ENCODE measurements at regions not wholly inside any gene's neighbourhood (a gene's known extent, or its start where the extent isn't known, plus 50 kb on each side); places are given as distances from the start of the nearest gene placed in this dataset.

DNA sequence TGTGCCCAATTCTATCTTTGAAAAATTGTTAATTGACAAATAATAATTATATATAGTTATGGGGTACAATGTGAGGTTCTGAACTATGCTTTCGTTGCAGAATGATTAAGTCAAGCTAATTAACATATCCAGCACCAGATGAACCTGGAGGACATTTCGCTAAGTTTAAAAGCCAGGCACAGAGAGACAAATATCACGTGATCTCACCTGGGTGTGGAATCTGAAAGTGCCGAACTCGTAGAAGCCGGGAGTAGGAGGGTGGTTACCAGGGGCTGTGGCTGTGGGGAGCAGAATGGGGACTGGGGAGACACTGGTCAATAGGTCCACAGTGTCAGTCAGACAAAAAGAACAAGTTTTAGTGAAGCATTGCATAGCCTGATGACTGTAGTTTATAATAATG is 332.9 kb upstream of the SHH start:
- Mint-ChIP-seq H3K9me3 (no peaks in the 10 kb centered on the region), H3K27me3 (ENCODE audit: insufficient read depth) (peaks cover 2% of the 10 kb centered on the region), H3K4me3 (no peak overlapping the region), H3K36me3 (ENCODE audit: low read depth) (no peaks in the 10 kb centered on the region), H3K4me1 (ENCODE audit: low read depth) (no peaks in the 10 kb centered on the region), H3K27ac (no peak overlapping the region)
- DNase-seq (ENCODE audit: low spot score), result no peak
- intact Hi-C loops (cut with micrococcal nuclease), result no loop called here

DNA sequence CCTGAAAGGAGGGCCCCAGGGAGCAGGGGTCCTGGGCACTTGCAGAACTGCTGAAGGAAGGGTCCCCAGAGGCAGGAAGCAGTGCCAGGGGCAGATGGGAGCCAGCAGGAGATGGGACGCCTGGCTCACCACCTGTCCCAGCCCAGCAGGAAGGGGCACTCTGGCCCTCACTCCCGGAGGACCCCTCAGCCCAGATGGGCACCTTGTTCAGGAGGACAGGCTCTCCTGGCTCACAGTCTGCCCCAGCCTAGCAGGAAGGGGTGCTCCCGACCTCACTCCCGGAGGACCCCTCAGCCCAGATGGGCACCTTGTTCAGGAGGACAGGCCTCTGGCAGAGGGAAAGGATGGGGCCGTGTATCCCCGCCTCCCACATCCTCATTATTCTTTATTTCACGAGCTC is 331.4 kb upstream of the SHH start:
- no peaks in the 10 kb centered on the region for H3K9me3 Mint-ChIP-seq
- no peaks in the 10 kb centered on the region for H3K36me3 Mint-ChIP-seq (ENCODE audit: low read depth)
- H3K4me1 Mint-ChIP-seq (ENCODE audit: low read depth), result no peaks in the 10 kb centered on the region
- no peak overlapping the region for H3K4me3 Mint-ChIP-seq
- no peak for DNase-seq (ENCODE audit: low spot score)
- H3K27ac Mint-ChIP-seq, result no peak overlapping the region
- H3K27me3 Mint-ChIP-seq (ENCODE audit: insufficient read depth), result peaks cover 2% of the 10 kb centered on the region
- intact Hi-C loops (cut with micrococcal nuclease), result no loop called here

DNA sequence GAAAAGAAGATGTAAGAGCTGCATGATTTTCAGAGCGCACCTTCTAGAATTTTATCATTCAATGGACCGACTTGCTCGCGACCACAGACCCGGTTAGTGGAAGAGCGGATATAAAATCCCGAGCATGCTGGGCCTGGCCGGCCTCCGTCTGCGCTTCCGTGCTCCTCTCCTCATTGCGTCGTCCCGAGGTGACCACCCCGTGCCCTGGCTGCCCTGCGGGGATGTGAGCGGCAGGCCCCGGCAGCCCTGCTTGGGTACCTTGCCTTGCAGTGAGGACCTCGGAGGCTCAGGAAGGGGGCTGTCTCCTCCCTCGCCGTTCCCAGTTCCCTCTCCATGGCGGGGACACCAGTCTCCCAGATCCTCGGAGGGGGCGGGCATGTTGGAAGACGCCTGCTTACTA is 330.9 kb upstream of the SHH start:
- intact Hi-C loops (cut with micrococcal nuclease), result no loop called here
- Mint-ChIP-seq H3K9me3 (no peaks in the 10 kb centered on the region), H3K27ac (no peak overlapping the region), H3K36me3 (ENCODE audit: low read depth) (no peaks in the 10 kb centered on the region), H3K4me1 (ENCODE audit: low read depth) (no peaks in the 10 kb centered on the region), H3K4me3 (no peak overlapping the region), H3K27me3 (ENCODE audit: insufficient read depth) (peaks cover 2% of the 10 kb centered on the region)
- no peak for DNase-seq (ENCODE audit: low spot score)

DNA sequence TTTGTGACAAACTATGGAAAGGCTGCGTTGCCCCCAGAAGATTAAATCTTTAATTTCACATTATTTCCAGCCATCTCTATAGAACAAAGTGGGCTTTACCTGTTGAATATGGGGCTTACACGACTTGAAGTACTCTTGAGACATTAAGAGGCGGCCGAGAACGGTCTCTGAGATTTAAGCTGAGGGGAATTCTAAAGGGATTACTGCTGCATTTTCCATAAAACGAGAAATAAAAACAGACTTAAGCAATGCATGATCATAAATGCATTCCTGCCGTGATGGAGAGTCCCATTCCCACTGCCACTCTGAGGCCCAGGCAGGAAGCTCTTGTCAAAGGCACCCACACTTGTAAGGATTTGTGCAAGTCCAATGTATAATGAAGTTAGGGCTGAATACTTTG is 329.7 kb upstream of the SHH start:
- no peak for DNase-seq (ENCODE audit: low spot score)
- H3K27ac Mint-ChIP-seq, result no peak overlapping the region
- no peaks in the 10 kb centered on the region for H3K9me3 Mint-ChIP-seq
- H3K27me3 Mint-ChIP-seq (ENCODE audit: insufficient read depth), result peaks cover 4% of the 10 kb centered on the region
- no peak overlapping the region for H3K4me3 Mint-ChIP-seq
- H3K4me1 Mint-ChIP-seq (ENCODE audit: low read depth), result no peaks in the 10 kb centered on the region
- intact Hi-C loops (cut with micrococcal nuclease), result no loop called here
- H3K36me3 Mint-ChIP-seq (ENCODE audit: low read depth), result no peaks in the 10 kb centered on the region

DNA sequence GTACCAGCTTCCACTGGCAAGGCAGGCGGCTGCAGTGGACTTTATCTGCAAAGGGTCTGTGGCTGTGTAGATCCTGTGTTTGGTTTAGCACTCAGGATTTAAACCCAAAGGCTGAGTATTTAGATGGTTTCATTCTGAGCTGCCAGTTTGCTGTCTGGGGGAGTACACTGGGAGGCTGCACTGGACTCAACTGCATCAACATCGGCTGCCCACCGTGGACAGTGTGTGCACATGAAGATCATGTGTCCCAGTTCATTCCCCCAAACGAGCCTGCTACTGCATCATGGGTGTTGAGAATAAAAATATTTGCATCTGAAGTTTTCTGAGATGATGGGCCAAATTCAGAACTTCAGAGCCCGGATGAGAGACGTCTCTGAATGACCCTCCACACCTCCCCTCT is 328.6 kb upstream of the SHH start:
- Mint-ChIP-seq H3K36me3 (ENCODE audit: low read depth) (no peaks in the 10 kb centered on the region), H3K4me1 (ENCODE audit: low read depth) (no peaks in the 10 kb centered on the region), H3K27ac (no peak overlapping the region), H3K4me3 (no peak overlapping the region), H3K9me3 (no peaks in the 10 kb centered on the region), H3K27me3 (ENCODE audit: insufficient read depth) (peaks cover 4% of the 10 kb centered on the region)
- intact Hi-C loops (cut with micrococcal nuclease), result no loop called here
- no peak for DNase-seq (ENCODE audit: low spot score)

DNA sequence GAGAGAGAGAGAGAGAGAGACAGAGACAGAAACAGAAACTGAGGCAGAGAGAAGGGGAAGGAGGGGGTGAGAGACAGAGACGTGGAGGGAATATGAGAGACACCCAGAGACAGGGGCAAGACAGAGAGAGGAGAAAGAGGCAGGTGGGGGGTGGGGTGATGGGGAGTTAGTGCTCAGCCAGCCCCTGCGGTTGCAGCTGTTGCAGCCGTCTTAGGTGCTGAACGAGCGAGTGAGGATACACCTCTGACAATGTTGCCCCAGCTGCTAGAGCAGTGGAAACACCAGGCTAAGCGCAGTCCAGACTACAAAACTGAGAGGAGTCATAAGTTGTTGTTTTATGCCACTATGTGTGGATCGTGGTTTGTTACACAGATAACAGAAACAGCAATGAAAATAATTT is 328.2 kb upstream of the SHH start:
- H3K27me3 Mint-ChIP-seq (ENCODE audit: insufficient read depth), result peaks cover 4% of the 10 kb centered on the region
- H3K27ac Mint-ChIP-seq, result no peak overlapping the region
- H3K36me3 Mint-ChIP-seq (ENCODE audit: low read depth), result no peaks in the 10 kb centered on the region
- no peaks in the 10 kb centered on the region for H3K9me3 Mint-ChIP-seq
- H3K4me3 Mint-ChIP-seq, result no peak overlapping the region
- intact Hi-C loops (cut with micrococcal nuclease), result no loop called here
- DNase-seq (ENCODE audit: low spot score), result no peak
- no peaks in the 10 kb centered on the region for H3K4me1 Mint-ChIP-seq (ENCODE audit: low read depth)

DNA sequence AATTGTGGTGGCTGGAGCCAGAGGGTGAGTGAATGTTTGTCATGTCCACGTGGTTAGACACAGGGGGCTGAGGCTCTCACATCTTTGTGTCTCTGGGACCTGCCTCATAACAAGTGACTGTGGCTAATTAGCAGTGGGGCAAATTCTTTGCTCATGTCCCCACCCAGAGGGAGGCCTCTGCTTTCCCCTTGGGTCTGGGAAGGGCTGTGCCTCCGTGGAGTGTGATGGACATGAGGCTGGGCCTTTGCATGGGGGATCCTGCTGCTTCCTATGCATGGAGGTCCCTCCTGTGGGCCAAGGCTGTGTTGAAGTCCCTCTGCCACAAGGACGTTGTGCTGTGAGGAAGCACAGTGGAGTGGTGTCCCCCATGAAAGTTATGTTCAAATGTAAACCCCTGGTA is 327.4 kb upstream of the SHH start:
- H3K36me3 Mint-ChIP-seq (ENCODE audit: low read depth), result no peaks in the 10 kb centered on the region
- intact Hi-C loops (cut with micrococcal nuclease), result no loop called here
- no peak for DNase-seq (ENCODE audit: low spot score)
- H3K27me3 Mint-ChIP-seq (ENCODE audit: insufficient read depth), result peaks cover 4% of the 10 kb centered on the region
- no peaks in the 10 kb centered on the region for H3K9me3 Mint-ChIP-seq
- H3K27ac Mint-ChIP-seq, result no peak overlapping the region
- H3K4me3 Mint-ChIP-seq, result no peak overlapping the region
- no peaks in the 10 kb centered on the region for H3K4me1 Mint-ChIP-seq (ENCODE audit: low read depth)

DNA sequence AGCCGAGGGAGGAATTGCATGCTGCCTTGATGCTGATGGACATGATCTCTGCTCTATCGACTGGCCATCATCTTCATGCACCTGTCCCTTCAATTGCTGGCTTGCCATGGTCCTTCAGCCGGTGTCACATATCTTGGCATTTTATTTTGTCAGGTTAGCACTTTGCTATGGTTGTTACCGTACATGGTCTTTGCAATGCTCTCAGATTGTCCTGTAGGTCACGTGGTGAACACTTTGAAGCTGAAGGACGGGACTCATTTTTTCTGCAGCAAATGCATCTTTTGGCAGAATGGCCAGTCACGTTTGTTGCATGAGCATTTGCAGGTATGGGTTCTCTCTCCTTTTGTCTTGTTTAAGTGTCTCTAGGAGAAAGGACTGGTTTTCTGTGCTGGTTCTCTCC is 326.8 kb upstream of the SHH start:
- no peak for DNase-seq (ENCODE audit: low spot score)
- Mint-ChIP-seq H3K4me3 (no peak overlapping the region), H3K27ac (no peak overlapping the region), H3K9me3 (no peaks in the 10 kb centered on the region), H3K4me1 (ENCODE audit: low read depth) (no peaks in the 10 kb centered on the region), H3K27me3 (ENCODE audit: insufficient read depth) (peaks cover 4% of the 10 kb centered on the region), H3K36me3 (ENCODE audit: low read depth) (no peaks in the 10 kb centered on the region)
- intact Hi-C loops (cut with micrococcal nuclease), result no loop called here

DNA sequence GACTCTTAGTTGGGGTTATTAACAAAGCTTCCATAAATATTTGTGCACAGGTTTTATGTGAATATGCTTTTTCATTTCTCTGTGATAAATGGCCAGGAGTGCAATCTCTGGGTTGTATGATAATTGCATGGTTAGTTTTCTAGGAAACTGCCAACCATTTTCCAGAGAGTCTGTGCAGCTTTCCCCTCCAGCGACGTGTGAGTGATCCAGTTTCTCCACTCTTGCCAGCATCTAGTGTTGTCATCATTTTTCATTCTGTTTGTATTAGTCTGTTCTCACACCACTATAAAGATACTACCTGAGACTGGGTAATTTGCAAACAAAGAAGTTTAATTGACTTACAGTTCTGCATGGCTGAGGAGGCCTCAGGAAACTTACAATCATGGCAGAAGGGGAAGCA is 319.6 kb upstream of the SHH start:
- H3K27me3 Mint-ChIP-seq (ENCODE audit: insufficient read depth), result peaks cover 2% of the 10 kb centered on the region
- H3K4me3 Mint-ChIP-seq, result no peak overlapping the region
- no peak overlapping the region for H3K27ac Mint-ChIP-seq
- H3K9me3 Mint-ChIP-seq, result no peaks in the 10 kb centered on the region
- no peaks in the 10 kb centered on the region for H3K4me1 Mint-ChIP-seq (ENCODE audit: low read depth)
- no peak for DNase-seq (ENCODE audit: low spot score)
- H3K36me3 Mint-ChIP-seq (ENCODE audit: low read depth), result no peaks in the 10 kb centered on the region
- intact Hi-C loops (cut with micrococcal nuclease), result no loop called here

DNA sequence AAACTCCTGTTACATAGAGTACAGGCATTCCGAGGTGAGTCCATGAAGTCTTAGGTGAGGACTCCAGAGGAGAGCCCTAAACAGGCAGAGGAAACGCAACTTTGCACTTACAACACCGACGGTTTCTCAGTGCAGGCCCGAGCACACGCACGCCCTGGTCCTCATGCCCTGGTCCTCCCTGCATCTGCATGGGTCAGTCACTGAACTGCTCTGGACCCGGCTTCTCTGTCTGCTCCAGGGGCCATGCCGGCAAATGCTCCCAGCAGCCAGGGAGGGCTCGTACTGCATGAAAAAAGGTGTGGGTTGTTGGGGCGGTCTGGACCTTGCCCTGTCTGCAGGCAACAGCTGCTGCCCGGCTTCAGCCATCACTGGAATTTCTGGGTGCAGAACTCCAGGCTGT is 317.3 kb upstream of the SHH start:
- DNase-seq (ENCODE audit: low spot score), result no peak
- intact Hi-C loops (cut with micrococcal nuclease), result no loop called here
- Mint-ChIP-seq H3K4me3 (no peak overlapping the region), H3K27ac (no peak overlapping the region), H3K9me3 (no peaks in the 10 kb centered on the region), H3K27me3 (ENCODE audit: insufficient read depth) (peaks cover 3% of the 10 kb centered on the region), H3K4me1 (ENCODE audit: low read depth) (no peaks in the 10 kb centered on the region), H3K36me3 (ENCODE audit: low read depth) (no peaks in the 10 kb centered on the region)

DNA sequence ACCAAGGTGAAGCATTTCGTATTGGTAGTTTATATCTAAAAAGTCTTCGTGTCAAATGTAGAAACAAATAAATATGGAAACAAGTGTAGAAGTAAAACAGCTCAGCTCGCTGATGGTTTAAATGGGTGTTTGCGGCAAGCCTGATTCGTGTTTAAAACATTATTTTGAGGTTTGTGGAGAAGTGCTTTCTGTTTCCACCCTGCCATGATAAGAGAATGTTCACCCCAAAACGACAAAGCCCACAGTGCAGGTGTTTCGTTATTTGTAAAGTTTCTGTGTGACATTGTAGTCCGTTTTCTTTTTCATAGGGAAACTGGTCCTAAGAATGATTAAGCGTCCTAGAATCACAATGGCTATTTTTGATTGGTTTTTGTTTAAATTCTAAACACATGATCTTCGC is 316.2 kb upstream of the SHH start:
- no peak for DNase-seq (ENCODE audit: low spot score)
- no peaks in the 10 kb centered on the region for H3K4me1 Mint-ChIP-seq (ENCODE audit: low read depth)
- peaks cover 2% of the 10 kb centered on the region for H3K27me3 Mint-ChIP-seq (ENCODE audit: insufficient read depth)
- intact Hi-C loops (cut with micrococcal nuclease), result no loop called here
- H3K36me3 Mint-ChIP-seq (ENCODE audit: low read depth), result no peaks in the 10 kb centered on the region
- H3K4me3 Mint-ChIP-seq, result no peak overlapping the region
- no peak overlapping the region for H3K27ac Mint-ChIP-seq
- H3K9me3 Mint-ChIP-seq, result no peaks in the 10 kb centered on the region

DNA sequence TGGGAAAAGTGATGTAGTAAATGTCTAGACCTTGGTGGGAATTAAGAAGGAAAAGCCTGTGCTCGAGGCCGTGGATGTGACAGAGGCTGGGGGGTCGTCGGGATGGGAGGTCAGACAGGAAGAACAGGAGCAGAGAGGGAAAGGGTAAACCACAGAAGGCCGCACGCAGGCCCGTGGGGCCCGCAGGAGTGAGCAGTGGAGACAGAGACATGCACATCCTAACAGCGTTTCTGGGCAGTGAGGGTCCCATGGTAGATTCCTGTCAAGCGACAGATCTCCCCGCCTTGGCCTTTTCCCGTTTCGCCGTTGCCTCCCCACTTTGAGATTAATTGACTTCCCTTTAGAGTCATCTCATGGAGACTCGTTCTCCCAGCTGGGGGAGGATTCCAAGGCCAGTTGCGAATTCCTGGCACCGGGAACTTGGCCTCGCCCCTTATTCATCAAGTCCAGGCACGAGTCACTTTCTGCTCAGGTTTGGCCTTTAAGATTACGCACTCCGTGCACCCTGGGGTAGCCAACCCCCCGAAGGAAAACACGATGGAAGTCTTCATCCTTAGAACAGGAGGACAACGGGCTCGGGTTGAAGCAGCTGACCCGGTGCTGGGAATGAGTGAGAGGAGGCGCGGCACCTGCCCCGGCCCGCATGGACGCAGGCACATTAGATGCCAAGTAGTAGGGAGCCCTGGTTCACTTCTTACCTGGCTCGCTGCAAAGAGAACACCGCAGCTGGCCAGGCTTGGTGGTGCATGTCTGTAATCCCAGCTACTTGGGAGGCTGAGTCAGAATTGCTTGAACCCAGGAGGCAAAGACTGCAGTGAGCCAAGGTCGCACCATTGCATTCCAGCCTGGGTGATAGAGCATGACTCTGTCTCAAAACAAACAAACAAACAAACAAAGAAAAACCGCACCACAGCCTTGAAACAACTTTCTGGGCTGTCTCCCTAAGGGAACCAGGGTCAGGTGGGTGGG is 315.2 kb upstream of the SHH start:
- Mint-ChIP-seq H3K9me3 (no peaks in the 10 kb centered on the region), H3K4me1 (ENCODE audit: low read depth) (no peaks in the 10 kb centered on the region), H3K4me3 (no peak overlapping the region), H3K36me3 (ENCODE audit: low read depth) (no peaks in the 10 kb centered on the region), H3K27me3 (ENCODE audit: insufficient read depth) (peaks cover 2% of the 10 kb centered on the region), H3K27ac (no peak overlapping the region)
- no peak for DNase-seq (ENCODE audit: low spot score)
- intact Hi-C loops (cut with micrococcal nuclease), result no loop called here

DNA sequence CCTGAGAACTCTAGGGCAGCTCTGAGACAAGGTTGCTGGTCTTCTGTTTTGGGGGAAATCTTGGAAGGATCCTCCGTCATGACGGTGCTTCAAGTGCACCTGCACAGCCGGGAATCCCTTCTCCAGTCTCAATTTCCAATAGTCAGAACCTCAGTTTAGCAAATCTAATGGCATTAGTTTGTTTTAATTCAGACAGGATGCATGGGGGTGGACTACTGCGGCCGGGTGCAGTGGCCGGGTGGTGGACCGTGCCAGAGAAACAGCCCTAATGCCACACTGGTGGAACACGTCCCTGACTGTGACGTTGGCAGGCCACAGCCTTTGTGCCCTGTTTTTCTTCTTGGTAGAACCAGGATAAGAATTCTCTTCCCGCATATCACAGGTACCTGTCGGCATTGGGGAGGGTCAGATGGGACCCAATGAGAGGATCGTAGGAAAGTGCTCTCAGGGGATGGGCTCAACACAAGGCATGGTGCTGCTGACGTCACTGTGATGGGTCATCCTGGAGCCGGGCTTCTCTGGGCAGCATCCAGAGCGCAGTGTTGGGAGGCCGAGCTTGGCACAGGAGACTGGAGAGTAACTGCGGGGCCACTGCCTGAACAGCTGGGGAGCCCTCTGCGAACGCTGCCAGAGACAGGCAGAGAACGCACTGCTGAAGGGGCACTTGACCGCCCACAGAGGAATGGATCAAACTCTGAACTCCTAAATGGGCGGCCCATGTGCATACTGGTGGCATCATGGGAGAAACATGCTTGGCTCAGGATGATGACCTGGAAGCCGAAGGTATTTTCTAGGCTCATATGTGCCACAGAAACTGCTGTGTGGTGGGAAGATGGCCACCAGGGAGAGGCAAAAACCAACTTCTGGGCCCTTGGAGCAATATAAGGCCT is 313.8 kb upstream of the SHH start:
- no peaks in the 10 kb centered on the region for H3K4me1 Mint-ChIP-seq (ENCODE audit: low read depth)
- H3K27ac Mint-ChIP-seq, result no peak overlapping the region
- H3K4me3 Mint-ChIP-seq, result no peak overlapping the region
- H3K9me3 Mint-ChIP-seq, result no peaks in the 10 kb centered on the region
- peaks cover 2% of the 10 kb centered on the region for H3K27me3 Mint-ChIP-seq (ENCODE audit: insufficient read depth)
- intact Hi-C loops (cut with micrococcal nuclease), result no loop called here
- no peak for DNase-seq (ENCODE audit: low spot score)
- H3K36me3 Mint-ChIP-seq (ENCODE audit: low read depth), result no peaks in the 10 kb centered on the region

All from activated T-helper 1 cell treated with anti-CD3 and anti-CD28 coated beads, Interleukin-12 subunit alpha, Interleukin-12 subunit beta, Interleukin-2, Interleukin-4 antibody, amounts not matched to agents 30 ng/mL and 10 ng/mL and 1 ng/mL, durations not matched to agents 14 hours and 24 hours and 36 hours (primary cell).